ENCODE measurements at regions not wholly inside any gene's neighbourhood (a gene's known extent, or its start where the extent isn't known, plus 50 kb on each side); places are given as distances from the start of the nearest gene placed in this dataset.
"Not testable (repeated sequence)": the region's sequence is repeated elsewhere in the genome, so short reads cannot be mapped to it uniquely, and the experiment has no call there.

- TF ChIP-seq CTCF (IDR thresholded peaks at IDR 0.05; ENCODE audit: insufficient read depth, low read length, poor library complexity, severe bottlenecking); EZH2phosphoT487 (conservative IDR thresholded peaks at IDR 0.05; ENCODE audit: low read length): not testable (repeated sequence)
These were observed 1944.8 kb upstream of the DEFB115 start for GRCh38 chr20:29312679-29313078.
